ENCODE measurements at regions not wholly inside any gene's neighbourhood (a gene's known extent, or its start where the extent isn't known, plus 50 kb on each side); places are given as distances from the start of the nearest gene placed in this dataset.

DNA sequence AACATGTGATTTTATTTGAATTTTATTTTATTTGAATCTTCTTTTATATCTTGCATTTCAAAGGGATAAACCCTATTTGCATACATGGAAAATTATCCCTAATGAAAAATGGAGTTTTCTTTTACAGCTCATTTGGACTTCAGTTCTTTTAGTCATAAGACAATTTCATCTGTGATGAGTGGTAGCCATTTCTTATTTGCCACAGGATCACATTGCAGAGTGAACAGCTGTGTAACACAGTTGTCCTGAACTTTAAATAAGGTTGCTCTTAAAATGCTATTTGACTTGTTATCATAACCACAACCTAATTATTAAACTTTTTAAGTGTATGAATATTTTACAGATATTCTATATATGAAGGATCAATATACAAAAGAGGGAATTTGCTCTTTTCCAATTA, 221.7 kb upstream of the ROPN1 start:
- BruUV-seq (replicated peaks): no TSS peak
- DNase-seq: no peak
- Histone ChIP-seq H3K4me2 (no peak overlapping the region), H3K4me3 (no peak overlapping the region), H3K27ac (no peak overlapping the region), H3K4me1 (replicated peaks; ENCODE audit: insufficient read depth) (no peaks in the 10 kb centered on the region), H3K27me3 (ENCODE audit: insufficient read depth, low read depth) (no peaks in the 10 kb centered on the region), H3K36me3 (ENCODE audit: low read depth) (no peaks in the 10 kb centered on the region), H2AFZ (no peak overlapping the region), H4K20me1 (ENCODE audit: insufficient read depth) (no peaks in the 10 kb centered on the region; the same call in 1 of the 2 replicates), H3K79me2 (ENCODE audit: low read depth) (no peaks in the 10 kb centered on the region), H3K9me3 (ENCODE audit: insufficient read depth, low read depth) (no peaks in the 10 kb centered on the region), H3F3A (ENCODE audit: insufficient read depth, low read depth) (no peaks in the 10 kb centered on the region), H3K9me2 (ENCODE audit: insufficient read depth) (no peaks in the 10 kb centered on the region; the same call in 1 of the 2 replicates)
- POLR2A ChIA-PET (ENCODE audit: unreplicated experiment): no interaction called here
- no peak for TF ChIP-seq EZH2 (IDR thresholded peaks at IDR 0.05; ENCODE audit: low read depth)
- TF ChIP-seq, protein P1, sequence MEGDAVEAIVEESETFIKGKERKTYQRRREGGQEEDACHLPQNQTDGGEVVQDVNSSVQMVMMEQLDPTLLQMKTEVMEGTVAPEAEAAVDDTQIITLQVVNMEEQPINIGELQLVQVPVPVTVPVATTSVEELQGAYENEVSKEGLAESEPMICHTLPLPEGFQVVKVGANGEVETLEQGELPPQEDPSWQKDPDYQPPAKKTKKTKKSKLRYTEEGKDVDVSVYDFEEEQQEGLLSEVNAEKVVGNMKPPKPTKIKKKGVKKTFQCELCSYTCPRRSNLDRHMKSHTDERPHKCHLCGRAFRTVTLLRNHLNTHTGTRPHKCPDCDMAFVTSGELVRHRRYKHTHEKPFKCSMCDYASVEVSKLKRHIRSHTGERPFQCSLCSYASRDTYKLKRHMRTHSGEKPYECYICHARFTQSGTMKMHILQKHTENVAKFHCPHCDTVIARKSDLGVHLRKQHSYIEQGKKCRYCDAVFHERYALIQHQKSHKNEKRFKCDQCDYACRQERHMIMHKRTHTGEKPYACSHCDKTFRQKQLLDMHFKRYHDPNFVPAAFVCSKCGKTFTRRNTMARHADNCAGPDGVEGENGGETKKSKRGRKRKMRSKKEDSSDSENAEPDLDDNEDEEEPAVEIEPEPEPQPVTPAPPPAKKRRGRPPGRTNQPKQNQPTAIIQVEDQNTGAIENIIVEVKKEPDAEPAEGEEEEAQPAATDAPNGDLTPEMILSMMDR (conservative IDR thresholded peaks at IDR 0.05): no peak
- CTCF ChIA-PET: no interaction called here
- intact Hi-C loops (cut with micrococcal nuclease; ENCODE audit: unreplicated experiment): no loop called here

DNA sequence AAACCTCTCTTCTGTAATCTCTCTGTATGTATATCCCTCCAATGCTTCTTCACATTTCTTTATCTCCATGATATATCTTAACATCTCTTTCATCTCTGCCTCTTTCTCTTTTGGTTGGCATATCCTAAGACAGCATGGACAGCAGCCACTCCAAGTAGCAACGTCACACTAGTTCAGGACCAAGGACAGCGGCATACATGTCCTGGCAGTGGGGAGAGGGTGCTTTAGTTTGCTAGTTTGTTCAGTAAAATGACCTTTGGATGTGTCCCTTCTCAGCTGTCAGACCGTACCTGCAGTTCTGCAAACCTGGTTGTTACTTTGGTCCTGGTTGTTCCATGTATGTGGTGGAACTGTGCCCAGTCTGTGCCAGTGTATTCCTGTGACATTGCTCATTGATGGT, 225.6 kb upstream of the ROPN1 start:
- H2AFZ ChIP-seq: no peak overlapping the region
- TF ChIP-seq EZH2 (IDR thresholded peaks at IDR 0.05; ENCODE audit: low read depth): no peak
- TF ChIP-seq, protein P1 (conservative IDR thresholded peaks at IDR 0.05): no peak
- intact Hi-C loops (cut with micrococcal nuclease; ENCODE audit: unreplicated experiment): no loop called here
- no peaks in the 10 kb centered on the region for H3K4me1 ChIP-seq (replicated peaks; ENCODE audit: insufficient read depth)
- H3F3A ChIP-seq (ENCODE audit: insufficient read depth, low read depth): no peaks in the 10 kb centered on the region
- BruUV-seq (replicated peaks): no TSS peak
- H3K9me2 ChIP-seq (ENCODE audit: insufficient read depth): no peaks in the 10 kb centered on the region
- no peak overlapping the region for H3K4me2 ChIP-seq
- no peak overlapping the region for H3K4me3 ChIP-seq
- no peaks in the 10 kb centered on the region for H3K36me3 ChIP-seq (ENCODE audit: low read depth)
- CTCF ChIA-PET: no interaction called here
- DNase-seq: peak in 1 of 2 experiments; percentile 39
- POLR2A ChIA-PET (ENCODE audit: unreplicated experiment): no interaction called here
- no peaks in the 10 kb centered on the region for H3K9me3 ChIP-seq (ENCODE audit: insufficient read depth, low read depth)
- no peaks in the 10 kb centered on the region for H3K79me2 ChIP-seq (ENCODE audit: low read depth)
- H3K27ac ChIP-seq: no peak overlapping the region
- H4K20me1 ChIP-seq (ENCODE audit: insufficient read depth): peaks cover 3% of the 10 kb centered on the region; the same call in 1 of the 2 replicates
- peaks cover 36% of the 10 kb centered on the region for H3K27me3 ChIP-seq (ENCODE audit: insufficient read depth, low read depth)

DNA sequence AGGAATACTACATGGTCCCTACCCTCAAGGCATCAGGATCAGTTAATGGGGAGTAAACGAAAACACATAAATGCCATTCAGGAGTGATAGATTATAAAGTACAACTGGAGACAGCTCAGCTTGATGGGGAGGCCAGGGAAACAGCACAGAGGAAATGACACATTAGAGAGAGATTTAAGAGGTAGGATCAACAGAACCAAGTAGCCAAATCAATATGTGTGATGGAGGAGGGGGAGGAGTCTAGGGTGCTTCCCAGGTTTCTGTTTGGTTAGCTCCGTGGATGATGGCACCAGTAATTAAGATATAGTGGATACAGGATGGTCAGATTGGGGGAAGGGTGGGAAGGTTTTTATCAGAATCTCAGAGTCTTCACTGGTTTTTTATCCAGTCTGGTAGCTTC, 229.5 kb upstream of the ROPN1 start:
- no peak overlapping the region for H2AFZ ChIP-seq
- H3K9me3 ChIP-seq (ENCODE audit: insufficient read depth, low read depth): no peaks in the 10 kb centered on the region
- intact Hi-C loops (cut with micrococcal nuclease; ENCODE audit: unreplicated experiment): no loop called here
- no peaks in the 10 kb centered on the region for H3K79me2 ChIP-seq (ENCODE audit: low read depth)
- peaks cover 3% of the 10 kb centered on the region; the same call in 1 of the 2 replicates for H4K20me1 ChIP-seq (ENCODE audit: insufficient read depth)
- CTCF ChIA-PET: no interaction called here
- no peaks in the 10 kb centered on the region for H3K9me2 ChIP-seq (ENCODE audit: insufficient read depth)
- no peak overlapping the region for H3K4me2 ChIP-seq
- no peaks in the 10 kb centered on the region for H3K4me1 ChIP-seq (replicated peaks; ENCODE audit: insufficient read depth)
- H3F3A ChIP-seq (ENCODE audit: insufficient read depth, low read depth): no peaks in the 10 kb centered on the region
- POLR2A ChIA-PET (ENCODE audit: unreplicated experiment): no interaction called here
- no peak for TF ChIP-seq EZH2 (IDR thresholded peaks at IDR 0.05; ENCODE audit: low read depth)
- TF ChIP-seq, protein P1 (conservative IDR thresholded peaks at IDR 0.05): no peak
- BruUV-seq (replicated peaks): no TSS peak
- H3K4me3 ChIP-seq: no peak overlapping the region
- no peak overlapping the region for H3K27ac ChIP-seq
- H3K36me3 ChIP-seq (ENCODE audit: low read depth): no peaks in the 10 kb centered on the region
- DNase-seq: no peak
- peaks cover 63% of the 10 kb centered on the region for H3K27me3 ChIP-seq (ENCODE audit: insufficient read depth, low read depth)
